Spleen (tissue), 11 donors: ENCODE measurements at regions not wholly inside any gene's neighbourhood (a gene's known extent, or its start where the extent isn't known, plus 50 kb on each side); places are given as distances from the start of the nearest gene placed in this dataset.

Experiments
- DNase-seq: peaks from one replicate; pipeline ENCODE4 v3.0.0-alpha.2; 2020
- H3K27ac ChIP-seq, 8 donors: fragments of 200-600 bp; sonication (generic) in 7 of 8; 1 replicate in 4 of 8; 2 replicates in 4 of 8; pipeline versions ENCODE4 v1.5.0 to v1.8.0; 2016 to 2021; ENCODE audit warnings: inconsistent platforms in 4 of 8, mild to moderate bottlenecking in 4 of 8, moderate library complexity in 1 of 8
- H3K27me3 ChIP-seq, 7 donors: fragments of 200-600 bp; sonication (generic) in 6 of 7; replicated peaks in 1 of 7; 1 replicate in 4 of 7; 2 replicates in 3 of 7; pipeline versions ENCODE4 v1.5.0 to v1.8.0; 2016 to 2021; ENCODE audit warnings: inconsistent platforms in 3 of 7, mild to moderate bottlenecking in 1 of 7
- H3K36me3 ChIP-seq, 6 donors: fragments of 200-600 bp; sonication (generic) in 5 of 6; 1 replicate in 4 of 6; 2 replicates in 2 of 6; pipeline versions ENCODE4 v1.5.0 to v1.8.0; 2016 to 2021; ENCODE audit warnings: inconsistent platforms in 2 of 6
- H3K4me1 ChIP-seq, 6 donors: fragments of 200-600 bp; sonication (generic) in 5 of 6; 1 replicate in 3 of 6; 2 replicates in 3 of 6; pipeline versions ENCODE4 v1.5.0 to v1.8.0; 2016 to 2021; ENCODE audit warnings: inconsistent platforms in 3 of 6
- H3K4me3 ChIP-seq, 8 donors: fragments of 200-600 bp; sonication (generic) in 7 of 8; 1 replicate in 4 of 8; 2 replicates in 4 of 8; pipeline versions ENCODE4 v1.5.0 to v1.8.0; 2016 to 2021; ENCODE audit warnings: inconsistent platforms in 4 of 8, mild to moderate bottlenecking in 4 of 8, moderate library complexity in 2 of 8
- H3K9me3 ChIP-seq, 8 donors: fragments of 200-600 bp; sonication (generic) in 7 of 8; 1 replicate in 4 of 8; 2 replicates in 4 of 8; pipeline versions ENCODE4 v1.5.0 to v1.8.0; 2016 to 2021; ENCODE audit warnings: inconsistent platforms in 4 of 8
- POLR2A ChIP-seq, 3 donors: fragments of 450-650 bp; IDR thresholded peaks; one replicate each; pipeline ENCODE4 v1.5.1; 2017; ENCODE audit warnings: antibody characterized with exemption in 3 of 3, mild to moderate bottlenecking in 1 of 3
- WGBS, 5 donors: extraction: QIAGEN DNeasy Blood & Tissue Kit in 3 of 5; methylation state at CpG; one replicate each; pipeline versions ENCODE4 v1.1.5 to v1.1.7; 2013 to 2018; 5-methylcytosine and 5-hydroxymethylcytosine counted together
- intact Hi-C: fragments of 100-400 bp; cut with DNase I; formaldehyde crosslinking; loops from one replicate; pipeline ENCODE4 v1.15.0; 2023; ENCODE audit warnings: low total_unique reads
- small RNA-seq, 4 donors: library from RNA; depleted of rRNA; stranded (forward); fragments of <200 nt; gene quantifications; one replicate each; pipeline ENCODE3, GENCODE V24; 2016
- donor health status: healthy with polysubstance abuse.
- donor health status: DM: no; HTN: no; CAD: no; lungs with moderate emphysema.
- donor health status: DM: no; HTN: no; CAD: no.
- donor health status: Bipolar disorder and iron deficiency.
- donor health status: healthy.
- donor health status: DM: no; HTN: no; CAD: no.
- donor health status: DM: yes; HTN: yes; CAD: no.

GRCh38 chr18:70380915-70381896 is 92.4 kb downstream of the SOCS6 start:
- WGBS, 5 donors: 74 to 80% (median 77%) methylated on average over 23 of the region's 23 CpGs
- Histone ChIP-seq H3K27me3 (peaks cover 0 to 5% (median 0%) of the 10 kb centered on the region in 7 donors), H3K27ac (no peak overlapping the region), H3K4me1 (no peaks in the 10 kb centered on the region), H3K36me3 (no peaks in the 10 kb centered on the region), H3K9me3 (no peaks in the 10 kb centered on the region), H3K4me3 (no peak overlapping the region)
- intact Hi-C loops: no loop called here
- no peak for DNase-seq
- TF ChIP-seq POLR2A (IDR thresholded peaks at IDR 0.05): no peak

Small RNA genes lying in the stretch of these regions (small RNA-seq; reads per million reads assigned to genes)
- gene RN7SL795P: 0 to 0.08 (median 0) reads per million in 4 donors
